SU-DHL-6 (cell line): ENCODE measurements at regions not wholly inside any gene's neighbourhood (a gene's known extent, or its start where the extent isn't known, plus 50 kb on each side); places are given as distances from the start of the nearest gene placed in this dataset.

Experiments
- H2AFZ ChIP-seq: fragments of 200-600 bp; sonication (generic); 2 replicates; pipeline ENCODE4 v1.6.1; 2014; ENCODE audit warnings: low read depth, mild to moderate bottlenecking, moderate library complexity, mixed read lengths, antibody characterized with exemption, low read length; ENCODE audit not compliant: severe bottlenecking
- H3F3A ChIP-seq: fragments of 200-600 bp; shearing (Covaris generic); 2 replicates; pipeline ENCODE4 v1.6.0; 2016; ENCODE audit warnings: antibody characterized with exemption, mild to moderate bottlenecking; ENCODE audit not compliant: insufficient read depth
- H3K27ac ChIP-seq: fragments of 200-600 bp; sonication (generic); 2 replicates; pipeline ENCODE4 v1.5.1; 2016; ENCODE audit warnings: low read depth, mild to moderate bottlenecking, low read length, moderate library complexity, mixed read lengths
- H3K27me3 ChIP-seq: fragments of 200-600 bp; sonication (generic), shearing (Covaris generic); 2 replicates; pipeline ENCODE4 v1.6.0; 2014; ENCODE audit warnings: mild to moderate bottlenecking, low read length
- H3K36me3 ChIP-seq: fragments of 200-600 bp; sonication (generic); 2 replicates; pipeline ENCODE4 v1.6.1; 2014; ENCODE audit warnings: mild to moderate bottlenecking, low read length, mixed read lengths
- H3K4me2 ChIP-seq: fragments of 300-600, 200-600 bp; shearing (Covaris generic), sonication (generic); 2 replicates; pipeline ENCODE4 v1.6.0; 2014; ENCODE audit warnings: low read length, low read depth, mild to moderate bottlenecking; ENCODE audit not compliant: poor library complexity, severe bottlenecking
- H3K4me3 ChIP-seq: fragments of 200-600 bp; sonication (generic); 2 replicates; pipeline ENCODE4 v1.5.1; 2014; ENCODE audit warnings: antibody characterized with exemption, low read length, mild to moderate bottlenecking, mixed read lengths; ENCODE audit not compliant: insufficient read depth, poor library complexity, severe bottlenecking
- H3K79me2 ChIP-seq: fragments of 200-600 bp; sonication (generic); 2 replicates; pipeline ENCODE4 v1.6.1; 2014; ENCODE audit warnings: mild to moderate bottlenecking, low read length, moderate library complexity; ENCODE audit not compliant: insufficient read depth
- H3K9ac ChIP-seq: fragments of 200-600 bp; sonication (generic); 2 replicates; pipeline ENCODE4 v1.7.0; 2014; ENCODE audit warnings: mild to moderate bottlenecking, low read length
- H3K9me2 ChIP-seq: fragments of 200-600 bp; sonication (generic); replicated peaks from 2 replicates; pipeline ENCODE4 v1.6.1; 2014; ENCODE audit warnings: low read length; ENCODE audit not compliant: insufficient read depth
- H3K9me3 ChIP-seq: fragments of 200-600 bp; sonication (generic); 2 replicates; pipeline ENCODE4 v1.6.1; 2014; ENCODE audit warnings: low read length, mixed read lengths; ENCODE audit not compliant: insufficient read depth
- H4K20me1 ChIP-seq: fragments of 200-600 bp; sonication (generic); 2 replicates; pipeline ENCODE4 v1.6.1; 2014; ENCODE audit warnings: low read depth, mild to moderate bottlenecking, antibody characterized with exemption, low read length, moderate library complexity, mixed read lengths
- EZH2phosphoT487 ChIP-seq: fragments of 200-600 bp; sonication (generic), shearing (Covaris generic); conservative IDR thresholded peaks from 2 replicates; pipeline ENCODE4 v1.6.1; 2018; ENCODE audit warnings: mild to moderate bottlenecking, antibody characterized with exemption, low read length, moderate library complexity, mixed read lengths
- TF ChIP-seq, protein P1 (sequence below): fragments of 200-600 bp; sonication (generic); IDR thresholded peaks from one replicate; pipeline ENCODE4 v1.5.1; 2017; ENCODE audit warnings: antibody characterized with exemption, mild to moderate bottlenecking, low read length, moderate library complexity; ENCODE audit not compliant: insufficient read depth, poor library complexity, severe bottlenecking

DNA sequence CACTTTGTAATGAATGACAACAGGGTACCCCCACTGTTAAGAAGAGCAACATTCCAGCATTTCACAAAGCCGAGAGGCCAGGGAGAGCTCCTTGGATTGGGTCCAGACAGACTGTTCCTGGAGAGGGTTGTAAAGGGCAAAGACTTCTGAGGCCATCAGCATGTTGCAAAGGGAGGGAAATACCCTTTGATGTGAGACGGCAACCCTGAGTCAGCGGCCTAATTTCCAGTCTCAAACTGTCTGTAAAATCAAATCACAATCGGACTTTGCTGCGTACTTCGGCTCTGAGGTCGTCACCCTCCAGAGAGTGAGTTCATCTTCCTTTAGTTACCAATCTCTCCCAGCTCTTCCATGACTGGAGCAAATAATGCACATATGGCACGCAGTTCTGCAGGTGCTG is 101.0 kb upstream of the DTNBP1 start:
- Histone ChIP-seq H3K9me2 (no peaks in the 10 kb centered on the region), H3K4me2 (no peak overlapping the region), H2AFZ (no peak overlapping the region), H3K9ac (no peak overlapping the region), H3K27ac (no peak overlapping the region), H3K27me3 (no peaks in the 10 kb centered on the region), H3K36me3 (no peaks in the 10 kb centered on the region), H3K9me3 (no peaks in the 10 kb centered on the region), H3K79me2 (no peaks in the 10 kb centered on the region), H4K20me1 (no peaks in the 10 kb centered on the region), H3K4me3 (no peak overlapping the region), H3F3A (no peaks in the 10 kb centered on the region)
- no peak for TF ChIP-seq EZH2phosphoT487
- TF ChIP-seq, protein P1, sequence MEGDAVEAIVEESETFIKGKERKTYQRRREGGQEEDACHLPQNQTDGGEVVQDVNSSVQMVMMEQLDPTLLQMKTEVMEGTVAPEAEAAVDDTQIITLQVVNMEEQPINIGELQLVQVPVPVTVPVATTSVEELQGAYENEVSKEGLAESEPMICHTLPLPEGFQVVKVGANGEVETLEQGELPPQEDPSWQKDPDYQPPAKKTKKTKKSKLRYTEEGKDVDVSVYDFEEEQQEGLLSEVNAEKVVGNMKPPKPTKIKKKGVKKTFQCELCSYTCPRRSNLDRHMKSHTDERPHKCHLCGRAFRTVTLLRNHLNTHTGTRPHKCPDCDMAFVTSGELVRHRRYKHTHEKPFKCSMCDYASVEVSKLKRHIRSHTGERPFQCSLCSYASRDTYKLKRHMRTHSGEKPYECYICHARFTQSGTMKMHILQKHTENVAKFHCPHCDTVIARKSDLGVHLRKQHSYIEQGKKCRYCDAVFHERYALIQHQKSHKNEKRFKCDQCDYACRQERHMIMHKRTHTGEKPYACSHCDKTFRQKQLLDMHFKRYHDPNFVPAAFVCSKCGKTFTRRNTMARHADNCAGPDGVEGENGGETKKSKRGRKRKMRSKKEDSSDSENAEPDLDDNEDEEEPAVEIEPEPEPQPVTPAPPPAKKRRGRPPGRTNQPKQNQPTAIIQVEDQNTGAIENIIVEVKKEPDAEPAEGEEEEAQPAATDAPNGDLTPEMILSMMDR: no peak

DNA sequence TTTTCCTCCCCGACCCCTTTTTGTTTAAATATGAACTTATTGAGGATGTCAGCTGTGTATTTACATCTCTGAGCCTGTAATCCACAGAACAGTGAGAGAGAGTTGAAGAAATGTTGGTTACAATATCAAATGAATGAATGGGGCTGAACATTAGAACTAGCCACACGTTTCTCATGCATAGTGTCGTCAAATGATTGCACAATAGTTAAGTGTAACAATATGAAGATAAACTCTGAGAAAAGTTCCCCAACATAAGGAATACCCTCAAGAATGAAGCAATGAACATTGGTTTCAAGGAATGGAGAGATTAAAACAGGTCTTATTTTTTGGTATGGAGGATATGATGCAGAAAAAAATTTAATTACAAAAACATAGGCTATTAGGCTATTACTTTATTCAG is 100.5 kb upstream of the DTNBP1 start:
- no peak overlapping the region for H3K27ac ChIP-seq
- H3K9me3 ChIP-seq: no peaks in the 10 kb centered on the region
- H4K20me1 ChIP-seq: no peaks in the 10 kb centered on the region
- no peaks in the 10 kb centered on the region for H3F3A ChIP-seq
- no peak overlapping the region for H3K9ac ChIP-seq
- no peak overlapping the region for H2AFZ ChIP-seq
- no peaks in the 10 kb centered on the region for H3K9me2 ChIP-seq
- H3K27me3 ChIP-seq: no peaks in the 10 kb centered on the region
- TF ChIP-seq EZH2phosphoT487: no peak
- TF ChIP-seq, protein P1: no peak
- H3K4me2 ChIP-seq: no peak overlapping the region
- H3K4me3 ChIP-seq: no peak overlapping the region
- H3K79me2 ChIP-seq: no peaks in the 10 kb centered on the region
- no peaks in the 10 kb centered on the region for H3K36me3 ChIP-seq

DNA sequence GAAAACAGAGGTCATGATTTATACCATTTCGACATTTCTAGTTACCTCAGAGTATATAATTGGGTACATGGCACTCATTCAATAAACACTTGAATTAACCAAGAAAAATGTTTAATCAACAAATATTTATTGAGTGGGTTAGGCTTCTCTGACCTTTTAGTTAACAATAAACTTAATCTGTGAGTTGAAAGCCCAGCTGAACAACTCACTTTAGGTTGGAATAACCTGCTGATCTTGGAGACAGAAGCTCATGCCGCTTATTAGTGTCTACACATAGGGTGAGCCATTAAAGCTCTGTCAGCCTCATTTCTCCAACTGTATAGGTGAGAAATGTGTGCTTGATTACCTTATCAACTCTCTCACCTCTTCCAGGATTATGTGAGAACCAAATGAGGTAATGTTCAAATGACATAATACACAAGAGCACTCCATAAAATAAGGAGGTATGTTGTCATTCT is 98.2 kb upstream of the DTNBP1 start:
- no peaks in the 10 kb centered on the region for H3K9me2 ChIP-seq
- no peaks in the 10 kb centered on the region for H3K9me3 ChIP-seq
- H3F3A ChIP-seq: no peaks in the 10 kb centered on the region
- H3K27ac ChIP-seq: no peak overlapping the region
- no peak overlapping the region for H3K9ac ChIP-seq
- no peaks in the 10 kb centered on the region for H4K20me1 ChIP-seq
- no peaks in the 10 kb centered on the region for H3K27me3 ChIP-seq
- TF ChIP-seq EZH2phosphoT487: no peak
- TF ChIP-seq, protein P1: no peak
- H3K79me2 ChIP-seq: no peaks in the 10 kb centered on the region
- H3K4me2 ChIP-seq: no peak overlapping the region
- H3K4me3 ChIP-seq: no peak overlapping the region
- H3K36me3 ChIP-seq: no peaks in the 10 kb centered on the region
- no peak overlapping the region for H2AFZ ChIP-seq
